ENCODE measurements at regions not wholly inside any gene's neighbourhood (a gene's known extent, or its start where the extent isn't known, plus 50 kb on each side); places are given as distances from the start of the nearest gene placed in this dataset.

DNA sequence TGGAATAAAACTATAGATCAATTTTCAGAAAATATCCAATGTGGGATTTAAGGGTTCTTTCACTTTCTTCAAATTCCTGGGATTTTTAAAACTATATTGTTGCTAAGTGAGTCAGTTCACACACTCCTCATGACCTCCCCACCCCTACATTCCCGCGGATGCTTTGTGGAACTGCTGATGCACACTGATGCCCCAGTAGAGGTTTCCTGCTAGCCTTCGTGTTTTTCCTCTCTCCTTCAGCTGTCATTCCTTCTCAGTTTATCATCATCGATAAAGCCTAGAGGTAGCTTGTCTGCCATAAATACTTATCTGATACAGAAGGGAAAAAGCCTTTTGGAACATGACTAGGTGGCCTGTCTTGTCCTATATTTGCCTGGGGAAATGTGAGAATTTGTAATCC is 67.4 kb upstream of the GALNT5 start:
- Histone ChIP-seq H3K27me3 (no peaks in the 10 kb centered on the region), H3K4me1 (ENCODE audit: low read depth) (peaks cover 11% of the 10 kb centered on the region), H3K4me3 (no peak overlapping the region), H3K27ac (no peak overlapping the region), H3K36me3 (no peaks in the 10 kb centered on the region), H3K9me3 (ENCODE audit: low read depth) (no peaks in the 10 kb centered on the region)
- TF ChIP-seq, protein P1, sequence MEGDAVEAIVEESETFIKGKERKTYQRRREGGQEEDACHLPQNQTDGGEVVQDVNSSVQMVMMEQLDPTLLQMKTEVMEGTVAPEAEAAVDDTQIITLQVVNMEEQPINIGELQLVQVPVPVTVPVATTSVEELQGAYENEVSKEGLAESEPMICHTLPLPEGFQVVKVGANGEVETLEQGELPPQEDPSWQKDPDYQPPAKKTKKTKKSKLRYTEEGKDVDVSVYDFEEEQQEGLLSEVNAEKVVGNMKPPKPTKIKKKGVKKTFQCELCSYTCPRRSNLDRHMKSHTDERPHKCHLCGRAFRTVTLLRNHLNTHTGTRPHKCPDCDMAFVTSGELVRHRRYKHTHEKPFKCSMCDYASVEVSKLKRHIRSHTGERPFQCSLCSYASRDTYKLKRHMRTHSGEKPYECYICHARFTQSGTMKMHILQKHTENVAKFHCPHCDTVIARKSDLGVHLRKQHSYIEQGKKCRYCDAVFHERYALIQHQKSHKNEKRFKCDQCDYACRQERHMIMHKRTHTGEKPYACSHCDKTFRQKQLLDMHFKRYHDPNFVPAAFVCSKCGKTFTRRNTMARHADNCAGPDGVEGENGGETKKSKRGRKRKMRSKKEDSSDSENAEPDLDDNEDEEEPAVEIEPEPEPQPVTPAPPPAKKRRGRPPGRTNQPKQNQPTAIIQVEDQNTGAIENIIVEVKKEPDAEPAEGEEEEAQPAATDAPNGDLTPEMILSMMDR (IDR thresholded peaks at IDR 0.05; ENCODE audit: low read depth, low read length): no peak
- peak in 1 of 2 donors; percentile 70 for DNase-seq (ENCODE audit: low read depth in 1 of 2, low spot score in 1 of 2)

DNA sequence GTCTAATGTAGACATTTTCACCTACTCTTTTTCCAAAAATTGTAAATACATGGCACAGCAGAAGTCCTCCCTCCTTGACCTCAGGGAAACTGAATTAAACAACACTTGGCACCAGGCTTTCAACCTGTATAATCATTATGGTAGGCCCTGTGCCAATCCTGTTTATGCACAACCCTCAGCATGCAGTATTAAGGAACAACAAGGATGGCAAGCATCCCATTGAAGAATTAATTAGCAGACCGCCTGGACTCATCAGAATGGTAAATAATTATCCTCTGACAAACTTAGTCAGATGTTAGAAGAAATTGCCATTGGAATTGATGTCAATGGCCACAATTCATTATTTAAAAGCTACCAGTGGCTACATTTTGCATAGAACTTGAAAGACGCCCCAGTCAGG is 66.3 kb upstream of the GALNT5 start:
- no peaks in the 10 kb centered on the region for H3K9me3 ChIP-seq (ENCODE audit: low read depth)
- DNase-seq (ENCODE audit: low read depth in 1 of 2, low spot score in 1 of 2): no peak
- H3K27me3 ChIP-seq: no peaks in the 10 kb centered on the region
- H3K4me3 ChIP-seq: no peak overlapping the region
- TF ChIP-seq, protein P1 (IDR thresholded peaks at IDR 0.05; ENCODE audit: low read depth, low read length): no peak
- no peaks in the 10 kb centered on the region for H3K36me3 ChIP-seq
- H3K4me1 ChIP-seq (ENCODE audit: low read depth): peaks cover 11% of the 10 kb centered on the region
- no peak overlapping the region for H3K27ac ChIP-seq

DNA sequence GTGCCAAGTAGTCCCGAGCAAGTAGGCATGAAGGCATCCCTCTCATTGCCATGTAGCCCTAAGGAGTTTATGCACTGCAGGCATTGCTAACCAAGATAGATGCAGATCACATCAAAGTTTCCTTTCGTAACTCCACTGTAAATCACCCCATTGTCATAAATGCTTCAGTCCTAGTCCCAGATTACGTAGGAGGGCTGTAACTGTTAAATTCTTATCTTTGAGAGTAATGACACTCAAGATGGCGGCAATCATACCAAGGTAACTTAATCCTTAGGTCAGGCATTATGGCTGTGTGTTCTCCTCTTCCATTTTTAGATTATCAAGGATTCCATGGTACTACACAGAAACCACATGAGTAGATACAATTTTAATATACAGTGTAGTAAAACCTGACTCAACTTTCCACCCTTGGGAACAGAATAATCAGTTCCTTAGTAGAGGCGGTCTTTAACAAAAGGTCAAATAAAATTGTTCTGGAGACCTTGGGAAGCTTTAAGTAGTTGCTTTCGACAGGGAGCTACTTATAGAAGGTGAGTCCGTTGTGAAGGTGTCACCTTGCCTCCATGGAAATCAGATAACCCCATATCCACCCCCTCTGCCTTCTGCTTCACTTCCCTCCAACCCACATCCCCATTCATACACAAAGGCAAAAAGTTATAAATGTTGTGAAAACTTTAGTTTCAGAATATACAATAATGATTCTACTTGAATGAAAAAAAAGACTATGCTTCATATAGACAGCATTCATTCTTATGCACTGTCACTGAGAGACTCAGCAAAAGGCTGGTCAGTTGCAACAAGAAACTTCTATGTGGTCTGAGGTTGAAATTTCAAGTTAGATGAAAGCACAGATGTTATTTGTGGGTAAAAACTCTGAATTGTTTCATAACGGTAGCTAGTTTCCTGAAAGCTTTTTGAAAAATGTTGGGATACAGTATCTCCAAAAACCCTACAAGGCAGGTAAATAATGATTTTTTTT is 64.8 kb upstream of the GALNT5 start:
- H3K27ac ChIP-seq: no peak overlapping the region
- peaks cover 11% of the 10 kb centered on the region for H3K4me1 ChIP-seq (ENCODE audit: low read depth)
- H3K9me3 ChIP-seq (ENCODE audit: low read depth): no peaks in the 10 kb centered on the region
- DNase-seq (ENCODE audit: low read depth in 1 of 2, low spot score in 1 of 2): no peak
- no peak overlapping the region for H3K4me3 ChIP-seq
- TF ChIP-seq, protein P1 (IDR thresholded peaks at IDR 0.05; ENCODE audit: low read depth, low read length): no peak
- no peaks in the 10 kb centered on the region for H3K36me3 ChIP-seq
- no peaks in the 10 kb centered on the region for H3K27me3 ChIP-seq

DNA sequence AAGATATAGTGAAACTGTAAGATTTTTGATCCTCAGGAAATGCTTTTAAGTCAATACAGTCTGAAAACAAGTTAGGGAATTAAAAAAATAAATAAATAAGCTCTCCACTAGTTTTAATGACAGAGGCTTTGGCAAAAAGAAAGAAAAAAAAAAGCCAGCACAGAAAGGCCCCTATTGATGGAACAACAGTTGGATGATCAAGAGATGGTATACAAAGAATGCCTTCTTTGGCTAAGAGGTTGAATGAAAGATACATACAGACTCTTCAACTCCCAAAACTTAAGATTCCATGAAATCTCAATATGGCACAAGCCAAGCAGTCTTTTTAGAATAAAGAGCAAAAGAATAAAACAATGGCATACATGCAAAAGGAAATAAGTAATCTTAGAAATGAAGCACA is 64.0 kb upstream of the GALNT5 start:
- H3K36me3 ChIP-seq: no peaks in the 10 kb centered on the region
- no peaks in the 10 kb centered on the region for H3K9me3 ChIP-seq (ENCODE audit: low read depth)
- no peaks in the 10 kb centered on the region for H3K27me3 ChIP-seq
- TF ChIP-seq, protein P1 (IDR thresholded peaks at IDR 0.05; ENCODE audit: low read depth, low read length): no peak
- H3K4me1 ChIP-seq (ENCODE audit: low read depth): peaks cover 11% of the 10 kb centered on the region
- no peak for DNase-seq (ENCODE audit: low read depth in 1 of 2, low spot score in 1 of 2)
- H3K27ac ChIP-seq: no peak overlapping the region
- H3K4me3 ChIP-seq: no peak overlapping the region

DNA sequence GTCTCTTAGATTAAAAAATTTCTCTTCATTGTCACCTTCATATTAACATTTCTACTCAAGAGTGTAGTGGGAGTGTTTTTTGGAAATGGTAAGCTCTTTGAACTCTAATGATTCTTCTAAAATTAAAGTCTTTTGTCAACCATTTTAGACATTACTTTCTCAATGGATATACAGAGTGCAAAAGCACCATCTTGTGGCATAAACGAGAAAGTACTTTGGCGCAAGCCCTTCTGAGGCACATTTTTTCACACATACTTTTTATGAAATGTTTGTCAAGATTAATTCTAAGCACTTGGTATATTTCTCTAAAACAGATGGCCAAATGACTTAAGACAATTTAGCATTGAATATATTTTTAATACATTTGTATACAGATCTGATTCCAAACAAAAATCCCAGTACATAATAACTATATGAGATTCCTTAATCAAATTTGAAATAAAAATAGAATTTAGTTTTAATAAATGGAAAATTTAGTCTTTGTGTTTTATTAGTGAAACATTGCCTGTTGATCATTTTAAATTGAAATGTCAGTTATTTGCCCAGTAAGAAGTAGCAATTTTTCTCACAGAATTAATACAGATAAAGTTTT is 63.3 kb upstream of the GALNT5 start:
- no peak overlapping the region for H3K4me3 ChIP-seq
- TF ChIP-seq, protein P1 (IDR thresholded peaks at IDR 0.05; ENCODE audit: low read depth, low read length): peak; percentile 69
- no peak overlapping the region for H3K27ac ChIP-seq
- DNase-seq (ENCODE audit: low read depth in 1 of 2, low spot score in 1 of 2): peak; percentile 60 to 79
- H3K27me3 ChIP-seq: no peaks in the 10 kb centered on the region
- no peaks in the 10 kb centered on the region for H3K36me3 ChIP-seq
- H3K4me1 ChIP-seq (ENCODE audit: low read depth): peaks cover 11% of the 10 kb centered on the region
- H3K9me3 ChIP-seq (ENCODE audit: low read depth): no peaks in the 10 kb centered on the region

Measured in cardiac muscle cell (in vitro differentiated cells and primary cell).